ENCODE measurements at regions not wholly inside any gene's neighbourhood (a gene's known extent, or its start where the extent isn't known, plus 50 kb on each side); places are given as distances from the start of the nearest gene placed in this dataset.
"Not testable (repeated sequence)": the region's sequence is repeated elsewhere in the genome, so short reads cannot be mapped to it uniquely, and the experiment has no call there.

DNA sequence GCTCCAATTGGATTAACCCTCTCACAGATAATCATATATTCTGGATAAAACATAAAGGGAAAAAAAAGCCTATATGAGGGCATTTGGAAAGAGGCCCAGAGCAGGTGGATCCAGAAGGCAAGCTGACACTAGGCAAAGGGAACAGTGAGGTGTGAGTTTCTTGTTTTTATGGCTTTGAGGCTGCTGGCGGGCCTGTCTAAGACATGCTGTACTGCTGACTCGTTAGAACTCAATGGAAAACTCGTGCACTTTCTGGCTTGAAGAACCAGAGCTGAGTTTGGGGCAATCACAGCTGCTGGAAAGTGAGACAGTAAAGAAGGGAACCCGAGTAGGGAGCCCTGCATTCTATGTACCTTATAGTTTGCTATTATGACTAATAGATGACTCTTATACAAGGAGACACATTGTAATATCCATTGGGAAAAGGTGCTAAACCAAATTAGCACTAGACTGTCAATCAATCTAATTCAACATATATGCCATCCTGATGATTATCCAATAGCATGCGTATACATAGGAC, 637.1 kb downstream of the GATA3 start:
- DNase-seq (ENCODE audit: low read depth), result no peak

GRCh38 chr10:8693635-8694034, 639.1 kb downstream of the GATA3 start:
- DNase-seq (ENCODE audit: low read depth), result not testable (repeated sequence)

DNA sequence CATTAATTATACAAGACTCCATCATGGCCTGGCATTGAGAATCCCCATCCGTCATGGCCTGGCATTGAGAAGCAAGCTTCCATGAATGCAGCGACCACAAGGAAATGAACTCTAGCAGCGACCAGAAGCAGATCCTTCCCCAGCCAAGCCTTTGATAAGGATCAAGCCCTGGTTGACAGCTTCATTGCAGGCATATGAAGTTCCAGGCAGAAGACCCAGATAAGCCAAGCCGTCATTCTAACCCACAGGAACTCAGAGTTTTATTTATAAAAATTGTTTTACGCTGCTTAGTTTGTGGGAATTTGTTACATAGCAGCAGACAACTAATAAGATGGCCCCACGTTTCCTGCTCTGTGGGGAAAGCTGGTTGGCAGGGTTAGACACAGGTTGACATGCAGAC, 642.3 kb downstream of the GATA3 start:
- no peak for DNase-seq (ENCODE audit: low read depth)

DNA sequence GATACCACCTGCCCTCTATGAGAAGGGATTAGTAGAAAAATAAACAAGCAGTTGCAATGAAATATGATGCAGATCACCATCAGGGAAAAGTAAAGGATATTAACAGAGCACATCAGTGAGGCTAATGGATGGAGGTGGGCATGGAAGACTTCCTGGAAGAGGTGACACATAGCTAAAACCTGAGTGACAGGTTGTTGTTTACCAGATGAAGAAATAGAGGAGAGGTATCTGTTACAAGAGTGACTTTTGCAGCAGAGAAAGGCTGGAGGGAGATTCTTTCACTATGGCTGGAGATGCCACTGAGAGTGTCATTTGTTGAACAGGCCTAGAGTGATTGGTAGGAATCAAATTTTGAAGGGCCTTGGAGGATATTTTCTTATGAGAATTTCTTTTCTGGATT, 646.2 kb downstream of the GATA3 start:
- no peak for DNase-seq (ENCODE audit: low read depth)

- DNase-seq (ENCODE audit: low read depth), result no peak
Observed at GRCh38 chr10:8702181-8702580, 647.7 kb downstream of the GATA3 start.

DNA sequence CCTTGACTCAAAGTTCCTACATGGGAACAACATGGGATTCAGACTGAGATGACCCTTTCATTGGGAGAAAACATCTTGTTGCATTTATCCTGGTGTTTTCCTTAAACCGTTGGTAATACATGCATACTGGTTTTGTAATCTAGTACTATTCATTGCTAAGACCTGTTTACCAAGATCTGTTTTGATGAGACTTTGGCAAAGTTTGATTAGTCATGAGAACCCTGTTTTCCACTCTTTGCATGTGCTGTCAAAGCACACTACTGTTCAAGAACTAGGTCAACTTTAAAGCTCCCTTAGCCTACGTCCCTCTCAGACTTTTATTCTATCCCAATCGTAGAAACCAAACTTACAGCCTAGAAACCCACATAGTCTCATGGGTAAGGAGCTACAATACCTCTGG, 650.9 kb downstream of the GATA3 start:
- DNase-seq (ENCODE audit: low read depth), result no peak

GRCh38 chr10:8712656-8713055, 658.2 kb downstream of the GATA3 start:
- DNase-seq (ENCODE audit: low read depth), result no peak

DNA sequence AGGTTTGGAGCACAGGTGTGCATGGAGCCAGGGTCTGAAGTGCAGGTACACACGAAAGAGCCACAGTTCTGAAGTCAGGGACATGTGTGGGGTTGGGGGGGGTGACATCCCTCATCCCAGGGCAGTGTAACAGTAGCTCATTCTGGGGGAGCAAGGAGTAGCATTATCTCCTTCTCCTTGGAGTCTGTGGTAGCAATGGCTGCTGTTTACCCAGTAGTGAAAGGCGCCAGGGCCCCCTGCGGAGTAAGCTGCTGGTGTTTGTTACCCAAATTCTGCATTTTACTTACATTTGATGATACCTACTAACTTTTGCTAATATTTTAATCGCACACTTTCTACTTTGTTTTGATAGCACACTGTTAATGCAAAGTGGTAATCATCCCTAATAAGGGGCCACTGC, 665.5 kb downstream of the GATA3 start:
- DNase-seq (ENCODE audit: low read depth), result no peak

GRCh38 chr10:8721650-8722049, 667.2 kb downstream of the GATA3 start:
- DNase-seq (ENCODE audit: low read depth), result no peak

- DNase-seq (ENCODE audit: low read depth), result no peak
Observed at GRCh38 chr10:8722835-8723234, 668.3 kb downstream of the GATA3 start.

DNA sequence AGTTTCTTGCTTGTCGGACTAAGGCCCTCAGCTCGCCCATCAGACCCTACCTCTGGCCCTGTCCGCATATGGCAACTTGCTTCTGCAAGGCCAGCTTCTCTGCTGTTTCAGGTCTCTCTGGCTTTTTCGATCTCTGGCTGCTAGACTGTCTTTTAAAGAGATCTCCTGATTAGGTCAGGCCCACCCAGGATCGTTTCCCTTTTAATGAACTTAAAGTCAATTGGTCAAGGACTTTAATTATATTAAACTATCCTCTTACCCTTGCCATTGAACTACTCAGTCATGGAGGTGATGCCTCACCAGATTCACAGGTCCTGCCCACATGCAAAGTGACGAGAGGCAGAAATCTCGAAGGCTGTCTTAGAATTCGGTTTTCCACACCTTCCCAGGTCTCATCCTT, 670.9 kb downstream of the GATA3 start:
- no peak for DNase-seq (ENCODE audit: low read depth)

DNA sequence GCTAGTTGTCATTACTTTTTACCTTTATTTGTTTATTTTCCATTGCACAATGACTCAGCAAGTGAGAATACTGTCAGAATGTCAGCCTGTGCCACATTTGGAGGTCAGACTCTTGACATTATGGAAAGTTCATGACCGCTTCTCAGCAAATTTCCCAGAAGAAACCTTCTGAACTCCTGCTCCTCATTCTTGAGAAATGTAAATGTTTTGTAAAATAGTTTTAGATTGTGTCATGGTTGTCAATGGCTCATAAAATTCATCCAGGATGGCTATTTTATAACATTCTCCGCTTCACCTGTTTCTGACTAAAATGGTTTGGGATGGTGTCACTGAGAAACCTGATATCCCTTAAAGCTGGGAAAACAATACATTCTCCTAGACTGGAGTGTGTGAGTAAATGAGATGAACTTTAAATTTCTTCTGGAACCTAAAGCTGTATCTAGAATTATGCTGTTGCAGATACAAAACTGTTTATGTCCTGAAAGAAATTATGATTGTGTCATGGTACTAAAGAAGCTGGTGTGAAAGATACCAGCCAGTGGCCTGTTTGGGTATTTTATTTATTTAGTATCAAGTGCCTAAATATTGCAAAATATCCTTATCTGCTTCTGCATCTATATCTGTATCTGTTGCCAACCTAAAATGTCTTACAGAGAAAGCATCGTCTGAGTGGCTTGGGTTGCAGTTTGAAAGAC, 671.7 kb downstream of the GATA3 start:
- no peak for DNase-seq (ENCODE audit: low read depth)

DNA sequence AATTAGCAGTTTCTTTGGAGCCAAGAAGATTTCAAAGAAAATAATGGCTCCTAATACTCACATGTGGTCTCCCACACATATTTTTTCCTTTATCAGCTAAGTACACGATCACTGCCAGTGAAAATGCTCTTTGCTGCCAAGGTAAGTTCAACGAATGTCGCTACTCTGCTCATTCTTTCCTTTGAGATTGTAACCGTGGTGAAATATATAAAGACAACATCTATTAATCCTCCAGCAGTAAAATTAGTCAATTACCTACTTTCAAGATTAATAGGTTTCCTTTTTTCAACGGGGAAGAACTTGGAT, 672.2 kb downstream of the GATA3 start:
- no peak for DNase-seq (ENCODE audit: low read depth)

DNA sequence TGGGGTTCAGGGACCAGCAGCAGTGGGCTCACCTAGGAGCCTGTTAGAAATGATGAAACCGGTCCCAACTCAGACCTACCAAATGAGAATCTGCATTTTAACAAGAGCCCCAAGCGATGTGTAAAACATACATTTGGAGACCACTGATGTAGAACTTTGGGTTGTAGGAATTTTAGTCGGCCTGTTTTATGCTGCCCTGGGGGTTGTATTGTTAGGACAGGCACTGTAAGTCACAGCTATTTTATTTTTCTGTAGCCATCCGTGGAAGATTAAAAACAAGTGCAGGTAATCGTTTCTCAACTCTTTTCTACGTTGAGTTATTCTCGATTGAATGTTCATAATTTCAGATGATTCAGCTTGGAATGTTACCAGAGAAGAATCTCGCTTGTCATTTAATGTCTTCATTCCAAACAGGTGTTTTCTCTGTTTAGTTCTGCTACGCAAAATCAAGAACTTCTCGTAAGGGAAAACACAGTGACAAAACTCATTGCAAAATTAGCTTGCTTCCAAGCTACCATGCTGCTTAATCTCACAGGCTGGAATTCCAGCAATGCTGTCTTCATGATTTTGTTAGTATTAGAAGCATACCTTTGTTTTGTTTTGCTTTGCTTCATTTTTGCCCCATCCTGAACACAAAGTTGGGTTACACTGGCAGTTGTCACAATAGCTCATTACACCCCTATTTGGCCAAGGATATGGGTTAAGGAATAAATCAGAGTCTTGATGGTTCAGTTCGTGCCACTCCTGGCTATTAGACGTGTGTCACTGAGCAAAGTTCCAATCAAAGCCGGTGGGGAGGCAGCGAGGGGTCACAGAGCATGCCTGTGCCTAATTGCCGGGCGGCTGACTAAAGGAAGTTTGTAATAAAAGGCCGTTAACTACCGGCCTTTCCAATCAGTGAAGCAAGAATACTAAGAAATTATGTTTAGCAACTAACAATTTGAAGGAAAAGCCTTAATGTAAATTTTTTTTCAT, 676.9 kb downstream of the GATA3 start:
- no peak for DNase-seq (ENCODE audit: low read depth)

DNA sequence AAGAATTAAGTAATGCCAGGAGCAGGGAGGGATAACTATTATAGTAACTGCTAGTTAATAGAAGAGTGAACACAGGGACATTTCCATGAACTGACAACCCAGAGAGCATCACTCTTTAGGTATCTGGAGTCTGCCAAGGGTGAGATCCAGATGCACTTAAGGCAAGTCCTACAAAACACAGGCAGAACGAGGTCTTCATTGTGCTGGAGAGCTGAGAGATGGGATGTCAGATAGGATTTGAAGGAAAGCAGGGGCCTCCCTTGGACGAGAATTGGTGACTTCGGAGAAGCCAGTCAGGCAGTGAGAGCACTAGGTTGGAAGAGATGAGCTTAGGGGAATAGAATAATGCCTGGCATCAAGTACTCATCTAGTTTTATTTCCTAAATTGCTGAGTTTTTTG, 684.5 kb downstream of the GATA3 start:
- no peak for DNase-seq (ENCODE audit: low read depth)

- no peak for DNase-seq (ENCODE audit: low read depth)
Observed at GRCh38 chr10:8752146-8752843, 697.8 kb downstream of the GATA3 start.

GRCh38 chr10:8758029-8758428, 703.5 kb downstream of the GATA3 start:
- no peak for DNase-seq (ENCODE audit: low read depth)

GRCh38 chr10:8766899-8767298, 712.4 kb downstream of the GATA3 start:
- DNase-seq (ENCODE audit: low read depth), result no peak

DNA sequence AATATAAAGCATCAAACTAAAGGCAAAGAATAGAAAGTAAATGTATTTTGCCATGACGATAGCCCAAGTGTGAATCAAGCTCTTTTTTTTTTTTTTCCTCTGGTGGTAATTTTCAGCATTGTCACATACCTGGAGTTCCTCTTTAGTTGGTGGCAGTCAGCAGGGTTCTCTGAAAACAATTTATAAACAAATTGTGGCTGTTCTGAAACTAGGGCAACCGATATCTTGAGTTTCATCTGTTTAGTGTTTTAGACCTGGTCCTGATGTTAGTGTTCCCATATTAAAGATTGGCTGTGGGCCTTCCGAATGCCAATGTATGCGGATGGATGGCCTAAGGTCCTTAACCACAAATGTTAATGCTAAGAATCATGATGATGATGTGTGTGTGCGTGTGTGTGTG, 713.1 kb downstream of the GATA3 start:
- no peak for DNase-seq (ENCODE audit: low read depth)

GRCh38 chr10:8768341-8768740, 713.9 kb downstream of the GATA3 start:
- DNase-seq (ENCODE audit: low read depth), result no peak

GRCh38 chr10:8768852-8769251, 714.4 kb downstream of the GATA3 start:
- DNase-seq (ENCODE audit: low read depth), result no peak

GRCh38 chr10:8776926-8777622, 722.6 kb downstream of the GATA3 start:
- no peak for DNase-seq (ENCODE audit: low read depth)
